Fibroblast of skin of left biceps (primary cell): ENCODE measurements at regions not wholly inside any gene's neighbourhood (a gene's known extent, or its start where the extent isn't known, plus 50 kb on each side); places are given as distances from the start of the nearest gene placed in this dataset.

ENCODE experiments used
- DNase-seq, 2 experiments: peaks; one replicate each; pipeline ENCODE4 v3.0.0-alpha.2; 2013; ENCODE audit warnings: low read depth in 2 of 2

DNA sequence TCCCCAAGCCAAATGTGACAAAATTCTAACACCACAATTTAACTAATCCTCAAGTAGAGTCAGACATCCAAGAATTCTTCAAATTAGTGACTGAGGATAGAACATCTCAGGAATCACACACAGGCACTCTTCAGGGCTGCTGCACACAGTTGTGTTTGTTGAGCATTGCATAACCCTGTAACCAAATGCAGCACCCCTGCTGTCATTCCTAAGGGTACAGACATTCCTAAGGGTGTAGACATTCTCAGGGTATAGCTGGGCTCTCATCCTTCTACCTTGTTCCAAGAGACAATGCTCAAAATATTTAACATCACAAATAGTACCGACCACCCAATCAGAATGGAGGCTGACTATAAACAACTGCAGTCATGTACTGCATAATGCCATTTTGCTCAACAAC lies 107.1 kb upstream of the UBE2E2 start:
- DNase-seq, result no peak

DNA sequence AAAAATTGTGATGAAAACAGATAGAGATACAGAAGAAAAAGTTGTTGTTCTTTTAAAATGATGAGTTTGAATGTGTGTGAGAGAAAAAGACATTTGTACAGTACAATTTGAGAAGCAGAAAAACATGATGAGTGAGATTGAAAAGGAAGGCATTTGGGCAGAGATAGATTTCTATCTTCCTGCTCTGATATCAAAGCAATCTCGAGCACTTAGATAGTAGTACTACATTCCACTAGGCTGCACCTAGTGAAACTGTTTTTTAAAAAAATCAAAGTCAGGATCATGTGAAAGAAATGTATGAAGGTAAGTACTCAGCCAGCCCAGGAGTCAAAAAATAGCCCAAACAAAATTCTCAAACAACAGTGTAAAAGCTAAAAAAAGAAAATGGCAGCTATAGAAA lies 104.1 kb upstream of the UBE2E2 start:
- DNase-seq, result no peak

DNA sequence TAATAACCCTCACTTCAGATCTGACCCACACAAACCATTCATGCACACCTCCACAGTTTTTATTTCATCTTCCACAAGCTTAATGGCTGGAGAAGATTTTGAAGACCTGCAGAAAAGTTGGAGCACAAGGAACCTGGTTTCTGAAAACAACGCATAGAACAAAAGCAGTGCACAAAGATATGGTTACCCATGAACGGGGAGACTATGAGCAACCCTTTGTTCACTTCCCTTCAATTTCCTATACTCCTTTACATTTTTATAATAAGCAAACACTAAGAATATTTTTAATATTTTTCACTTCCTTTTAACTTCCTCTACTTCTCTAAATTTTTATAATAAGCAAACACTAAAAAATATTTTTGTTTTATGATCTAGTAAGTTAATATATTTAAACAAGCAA lies 103.5 kb upstream of the UBE2E2 start:
- DNase-seq, result no peak

DNA sequence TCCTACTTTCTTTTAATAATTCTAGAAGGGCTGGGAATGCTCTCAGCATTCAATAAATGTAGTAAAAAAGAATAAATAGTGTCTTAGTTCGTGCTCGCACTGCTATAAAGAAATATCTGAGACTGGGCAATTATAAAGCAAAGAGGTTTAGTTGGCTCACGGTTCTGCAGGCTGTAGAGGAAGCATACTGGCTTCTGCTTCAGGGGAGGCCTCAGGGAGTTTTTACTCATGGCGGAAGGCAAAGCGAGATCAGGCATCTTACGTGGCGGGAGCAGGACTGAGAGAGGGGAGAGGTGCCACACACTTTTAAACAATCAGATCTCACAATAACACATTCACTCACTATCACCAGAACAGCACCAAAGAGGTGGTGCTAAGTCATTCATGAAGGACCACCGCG lies 103.0 kb upstream of the UBE2E2 start:
- no peak for DNase-seq

DNA sequence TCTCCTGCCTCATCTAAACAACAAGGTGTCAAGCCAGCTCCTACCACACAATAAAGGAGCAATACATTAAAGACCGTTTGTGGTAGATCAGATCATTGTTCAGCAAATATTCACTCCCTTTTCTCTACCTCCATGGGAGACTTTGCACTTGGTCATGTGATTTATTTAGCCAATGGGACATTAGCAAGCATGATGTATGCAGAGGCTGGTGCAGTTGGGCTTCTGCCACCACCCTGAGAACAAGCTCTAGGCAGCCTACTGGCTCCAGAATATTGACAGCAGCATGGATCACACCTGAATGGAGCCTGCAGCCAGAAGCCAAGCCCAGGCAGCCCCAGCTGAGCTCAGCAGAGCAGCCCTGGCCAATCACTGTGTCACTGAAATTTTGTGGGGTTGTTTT lies 99.4 kb upstream of the UBE2E2 start:
- no peak for DNase-seq

DNA sequence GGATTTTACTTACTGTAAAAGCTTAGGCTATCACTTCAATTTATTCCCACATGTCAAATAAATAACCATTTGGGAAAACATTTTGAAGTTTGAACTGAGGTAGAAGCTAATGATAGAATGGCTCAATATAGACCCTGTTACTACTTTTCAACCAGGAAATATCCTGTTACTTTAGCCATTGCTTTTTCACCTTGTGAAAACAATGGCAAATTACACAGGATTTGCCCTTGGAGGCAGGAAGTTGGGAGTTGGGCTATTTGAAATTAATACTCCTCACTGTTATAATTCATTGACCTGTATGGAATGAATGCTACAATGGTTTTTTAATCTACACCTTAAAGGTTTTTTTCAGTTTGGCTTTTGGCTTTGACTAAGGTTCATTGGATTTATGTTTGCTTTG lies 98.1 kb upstream of the UBE2E2 start:
- no peak for DNase-seq

DNA sequence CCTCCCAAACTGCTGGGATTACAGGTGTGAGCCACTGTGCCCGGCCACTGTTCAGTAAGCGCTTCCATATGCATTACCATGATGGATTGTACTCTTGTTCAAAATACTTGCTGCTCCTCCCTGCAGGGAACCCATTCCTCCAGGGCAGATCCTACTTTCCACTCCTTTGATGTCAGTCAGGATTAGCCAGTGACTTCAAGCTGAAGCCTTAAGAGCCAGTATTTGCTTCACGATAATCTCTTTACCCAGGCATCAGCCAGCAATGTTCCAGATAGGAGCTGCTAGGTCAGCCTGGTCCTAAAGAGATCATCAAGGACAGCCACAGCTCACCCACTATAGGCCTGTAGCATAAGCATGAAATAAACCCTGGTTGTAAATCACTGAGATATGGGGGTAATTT lies 96.5 kb upstream of the UBE2E2 start:
- no peak for DNase-seq

DNA sequence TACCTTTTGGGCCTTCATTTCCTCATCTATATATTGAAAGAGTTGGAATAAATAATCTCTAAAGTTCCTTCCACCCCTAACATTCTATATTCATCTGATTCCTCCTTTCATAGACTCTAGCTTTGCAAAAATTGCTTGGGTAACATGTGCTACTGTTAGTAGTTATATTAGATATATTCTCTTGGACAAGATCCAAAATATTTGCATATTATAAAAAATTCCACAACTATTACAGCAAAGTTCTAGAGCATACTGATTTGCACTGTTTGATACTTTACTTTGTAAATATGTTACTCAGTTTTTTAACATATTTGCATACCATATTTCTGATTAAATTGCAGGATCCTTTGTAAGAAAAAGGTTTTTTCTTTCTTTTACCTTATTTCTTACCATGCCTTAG lies 95.9 kb upstream of the UBE2E2 start:
- no peak for DNase-seq

DNA sequence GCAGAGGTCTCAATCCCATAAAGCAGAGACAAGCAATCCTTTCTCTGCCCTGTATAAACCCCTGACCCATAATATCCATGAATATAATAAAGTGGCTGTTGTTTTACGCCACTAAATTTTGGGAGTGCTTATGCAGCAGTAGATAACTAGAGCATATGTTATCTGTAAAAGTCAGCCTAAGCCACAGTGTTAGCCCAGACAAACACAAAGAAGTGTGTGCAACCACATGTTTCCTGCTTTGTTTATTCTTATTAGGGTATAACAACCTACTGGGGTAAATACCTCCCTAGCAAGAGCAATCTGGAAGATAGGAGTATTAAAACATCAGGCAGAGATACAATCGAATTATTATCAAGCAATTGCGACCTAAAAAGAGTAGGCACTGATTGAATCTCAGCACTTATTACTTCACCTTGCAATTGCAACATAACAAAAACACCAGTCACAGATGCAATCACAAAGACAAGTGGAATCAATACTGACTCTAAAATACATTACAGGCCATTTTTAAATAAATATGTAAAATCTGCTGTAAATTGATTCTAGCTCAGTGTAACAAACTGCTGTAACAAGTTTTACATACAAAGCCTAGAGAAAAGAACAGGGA lies 94.6 kb upstream of the UBE2E2 start:
- DNase-seq, result no peak

DNA sequence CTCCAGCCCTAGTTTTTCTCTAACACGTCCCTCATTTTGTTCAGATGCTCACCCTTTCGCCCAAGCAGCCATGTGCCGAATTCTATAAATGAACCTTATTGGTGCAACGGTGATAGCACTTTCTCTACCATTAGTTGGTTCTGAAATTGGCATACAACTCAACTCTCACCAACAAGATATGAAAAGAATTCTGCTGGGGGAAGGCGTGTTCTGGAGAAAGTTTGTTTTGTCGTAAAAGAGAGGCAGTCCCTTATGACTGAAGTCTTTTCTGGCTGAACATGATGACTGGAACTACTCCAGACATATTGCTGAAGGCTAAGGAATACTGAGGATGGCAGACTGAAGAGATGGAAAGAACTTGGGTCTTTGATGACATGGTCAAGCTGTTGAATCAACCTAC lies 91.8 kb upstream of the UBE2E2 start:
- DNase-seq, result no peak

DNA sequence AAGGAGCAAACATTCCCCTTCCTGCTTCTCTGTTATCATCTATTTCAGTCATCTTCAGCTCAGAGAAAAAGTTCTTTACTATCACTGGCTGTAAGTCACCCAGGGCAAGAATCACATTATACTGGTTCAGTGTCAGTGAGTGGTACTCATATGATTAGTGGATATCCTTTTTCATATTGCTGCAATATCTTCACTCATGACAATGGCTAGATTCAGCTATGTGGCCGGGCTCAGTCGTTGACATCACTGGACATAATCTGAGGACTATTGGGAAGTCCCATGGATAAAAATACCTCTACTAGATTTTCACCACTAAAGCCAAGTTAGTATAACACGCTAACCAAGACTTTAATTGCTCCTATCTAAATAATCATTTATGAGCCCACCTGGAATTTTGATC lies 91.3 kb upstream of the UBE2E2 start:
- DNase-seq, result no peak

DNA sequence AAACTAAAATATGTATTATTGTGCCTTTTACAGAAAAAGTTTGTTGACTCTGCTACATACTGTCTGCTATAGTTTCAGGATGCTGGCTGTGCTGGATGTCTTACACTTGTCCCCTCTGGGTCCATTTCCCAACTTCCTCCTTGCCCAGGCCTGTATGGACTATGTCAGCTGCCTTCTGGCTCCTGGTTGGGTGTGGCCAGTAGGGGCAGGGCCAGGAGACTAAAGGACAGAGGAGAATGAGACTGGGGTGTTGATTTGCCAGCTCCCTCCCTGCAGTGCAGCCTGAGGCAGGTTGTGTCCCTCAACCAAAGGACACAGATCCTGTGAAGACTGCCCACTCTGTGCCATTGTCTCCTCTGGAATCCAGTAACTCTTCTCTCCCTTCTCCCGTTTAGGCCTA lies 90.6 kb upstream of the UBE2E2 start:
- DNase-seq, result no peak

DNA sequence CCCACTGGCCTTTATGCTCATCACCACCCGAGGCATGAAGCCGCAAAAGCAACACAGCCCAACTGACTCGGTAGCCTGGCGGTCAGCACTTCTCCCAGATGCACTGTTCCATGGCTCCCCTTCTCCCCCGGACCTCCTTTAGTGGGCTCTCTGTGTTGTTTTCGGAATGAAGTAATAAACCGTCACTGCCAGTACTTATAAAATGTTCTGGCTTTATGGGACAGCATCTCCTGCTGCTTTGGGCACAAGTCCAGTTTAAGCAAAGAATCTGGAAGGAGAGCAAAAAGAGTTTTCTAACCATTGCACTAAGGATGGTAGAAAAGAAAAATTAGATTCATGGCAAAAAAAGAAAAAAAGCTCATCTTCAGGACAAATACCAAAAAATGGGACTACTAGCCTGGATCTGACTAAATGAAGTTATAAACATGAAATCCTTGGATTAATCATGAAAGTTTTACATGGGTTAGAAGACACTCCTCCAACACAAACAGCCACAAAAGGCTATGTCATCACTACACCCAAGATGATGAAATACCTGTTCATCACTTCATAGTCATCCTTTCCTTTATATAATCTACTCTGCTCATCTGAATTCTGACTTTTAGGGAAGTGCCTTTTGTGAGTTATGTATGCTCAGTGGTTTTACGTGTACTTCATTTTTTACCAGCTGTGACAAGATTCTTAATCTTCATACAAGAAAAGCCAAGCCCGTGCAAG lies 89.5 kb upstream of the UBE2E2 start:
- no peak for DNase-seq

DNA sequence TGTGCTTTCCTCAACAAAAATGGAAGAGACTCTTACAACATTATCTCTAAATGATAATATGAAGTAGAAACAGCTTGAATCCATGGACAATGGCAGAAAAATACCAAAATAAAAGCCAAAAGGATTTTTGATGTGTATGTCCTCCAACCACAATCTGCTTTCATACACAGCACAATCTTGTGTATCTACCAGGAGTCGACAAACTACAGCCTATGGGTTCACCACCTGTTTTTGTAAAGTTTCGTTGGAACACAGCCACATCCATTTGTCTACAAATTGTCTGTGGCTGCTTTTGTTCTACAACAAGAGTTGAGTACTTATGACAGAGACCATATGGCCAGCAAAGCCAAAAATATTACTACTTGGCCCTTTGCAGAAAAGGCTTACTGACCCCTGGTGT lies 88.7 kb upstream of the UBE2E2 start:
- no peak for DNase-seq

DNA sequence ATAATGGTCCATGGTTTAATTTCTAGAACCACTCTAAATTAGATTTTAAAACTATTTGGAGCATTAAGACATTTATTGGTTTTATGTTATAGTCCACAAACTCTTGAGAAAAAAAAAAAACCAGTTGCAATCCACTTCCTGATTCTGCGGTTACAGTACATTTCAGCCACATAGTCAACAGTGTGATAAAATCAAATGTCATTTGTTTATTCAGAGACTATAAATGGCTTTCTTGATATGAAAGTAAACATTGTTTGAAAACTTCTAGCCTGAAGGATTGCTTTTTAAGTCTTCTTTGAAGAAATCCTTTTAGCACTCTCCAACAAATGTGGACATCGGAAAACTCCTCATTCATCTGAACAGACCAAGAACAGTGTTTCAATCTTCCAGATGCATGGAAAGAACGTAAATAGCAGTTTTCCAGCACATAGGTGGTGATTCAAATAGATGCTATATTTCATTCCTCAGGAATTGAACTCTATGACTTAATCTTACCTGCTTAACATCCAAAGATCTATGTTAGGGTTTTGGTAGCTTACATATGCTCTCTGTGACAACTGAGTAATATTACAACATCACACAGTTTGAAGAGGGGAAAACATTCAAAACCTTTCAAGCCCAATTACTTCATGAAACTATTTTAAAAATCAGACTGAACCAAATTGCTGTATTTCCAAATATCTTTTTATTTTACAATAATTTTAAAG lies 87.8 kb upstream of the UBE2E2 start:
- DNase-seq, result no peak

DNA sequence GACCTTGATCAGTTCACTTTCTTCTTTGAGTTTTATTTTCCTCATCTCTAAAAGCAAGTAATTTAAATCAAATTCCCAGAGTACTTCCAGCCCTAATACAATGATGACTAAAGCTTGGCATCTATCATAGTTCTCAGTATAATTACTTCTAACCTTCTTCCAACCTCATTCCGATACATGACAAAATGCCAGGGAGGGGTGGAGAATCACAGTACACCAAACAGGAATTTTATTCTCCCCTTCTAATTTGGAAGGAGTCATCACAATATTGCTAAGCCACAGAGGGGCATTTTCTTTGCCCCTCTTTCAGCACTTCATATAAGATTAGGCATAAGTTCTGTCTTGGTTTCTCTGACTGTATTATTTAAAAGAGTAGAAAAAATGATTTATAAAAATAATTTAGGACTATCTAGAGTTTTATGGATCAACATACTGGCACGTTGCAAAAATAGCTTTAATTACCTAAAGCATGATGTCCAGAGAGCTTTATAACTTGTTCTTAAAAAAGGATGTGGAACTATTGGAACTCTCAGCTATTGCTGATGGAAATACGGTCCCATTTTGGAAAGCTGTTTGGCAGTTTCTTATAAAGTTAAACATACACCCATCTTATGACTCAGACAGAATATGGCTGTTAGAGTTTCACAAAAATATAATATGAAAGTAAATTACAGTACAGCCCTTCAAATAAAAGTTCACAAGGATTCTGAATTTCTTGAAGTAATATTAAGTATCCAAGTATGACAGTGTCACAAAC lies 86.9 kb upstream of the UBE2E2 start:
- DNase-seq, result no peak

DNA sequence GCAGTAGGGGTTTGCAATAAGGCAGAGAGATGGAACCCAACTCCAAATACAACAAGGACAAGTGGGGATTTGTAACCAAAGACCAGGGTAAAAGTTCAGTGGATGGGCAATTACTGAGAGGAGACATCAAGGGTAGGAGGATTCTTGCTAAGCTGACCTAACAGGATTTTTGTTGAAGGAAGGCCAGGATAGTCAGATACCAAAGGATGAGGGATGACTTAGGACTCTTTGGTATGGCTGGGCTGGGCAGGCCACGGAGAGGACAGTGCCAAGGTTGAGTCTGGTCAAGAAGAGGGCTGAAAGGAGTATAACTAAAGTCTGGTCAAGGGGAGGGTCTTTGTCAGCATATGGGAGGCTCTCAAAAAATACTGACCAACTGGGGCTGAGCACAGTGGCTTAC lies 85.3 kb upstream of the UBE2E2 start:
- DNase-seq, result no peak

DNA sequence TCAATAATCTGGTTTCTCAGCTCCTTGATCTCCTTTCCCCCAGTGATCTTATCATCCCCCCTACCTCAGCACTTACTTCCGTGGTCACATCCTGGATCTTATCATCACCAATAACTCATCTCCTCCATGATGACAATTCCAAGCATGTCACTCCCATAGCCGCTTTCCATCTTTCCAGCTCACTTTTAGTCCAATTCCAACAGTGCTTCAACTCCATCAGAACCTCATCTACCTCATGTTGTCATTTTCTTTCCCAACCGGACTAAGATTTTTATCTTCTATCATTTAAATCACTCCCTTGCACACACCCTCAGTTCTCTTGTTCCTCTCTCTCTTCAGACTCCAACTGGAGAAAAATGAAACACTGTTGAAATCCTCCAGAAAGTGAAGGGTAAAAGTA lies 75.9 kb upstream of the UBE2E2 start:
- DNase-seq, result no peak

DNA sequence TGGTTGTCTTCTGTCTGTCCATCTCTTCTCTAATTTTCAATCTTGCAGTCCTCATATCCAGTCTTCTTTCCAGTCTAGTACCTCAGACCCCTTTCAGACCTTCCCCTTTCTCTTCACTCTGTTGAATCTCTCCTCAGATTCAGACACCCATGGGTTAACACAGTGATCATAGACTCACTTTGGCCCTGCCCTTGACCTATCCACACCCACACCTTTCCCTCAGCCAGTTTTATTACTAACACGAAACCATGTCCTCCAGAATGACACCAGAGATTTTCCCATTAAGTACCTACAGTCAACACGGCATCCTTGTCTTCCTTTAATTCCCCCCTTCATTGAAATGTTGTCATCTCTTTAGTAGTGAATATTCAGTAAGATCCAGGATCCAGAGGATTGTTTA lies 74.5 kb upstream of the UBE2E2 start:
- DNase-seq, result no peak

DNA sequence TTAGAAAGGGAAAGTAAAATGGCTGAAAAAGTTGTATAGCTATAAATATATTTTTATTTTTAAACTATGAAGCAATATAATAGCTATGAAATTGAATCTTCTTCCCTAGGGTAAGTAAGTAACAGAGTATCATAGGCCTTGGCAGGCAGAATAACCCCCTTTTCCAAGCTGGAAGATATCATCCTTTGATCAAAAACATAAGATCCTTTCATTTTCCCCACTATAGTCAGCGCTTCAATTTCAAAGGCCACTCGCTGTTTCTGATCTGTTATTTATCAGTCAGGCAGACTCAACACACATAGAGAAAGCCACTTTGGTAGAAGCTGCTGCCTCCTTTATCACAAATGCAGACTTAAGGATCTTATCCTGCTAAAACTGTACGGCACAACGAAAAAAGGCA lies 74.0 kb upstream of the UBE2E2 start:
- DNase-seq, result no peak

DNA sequence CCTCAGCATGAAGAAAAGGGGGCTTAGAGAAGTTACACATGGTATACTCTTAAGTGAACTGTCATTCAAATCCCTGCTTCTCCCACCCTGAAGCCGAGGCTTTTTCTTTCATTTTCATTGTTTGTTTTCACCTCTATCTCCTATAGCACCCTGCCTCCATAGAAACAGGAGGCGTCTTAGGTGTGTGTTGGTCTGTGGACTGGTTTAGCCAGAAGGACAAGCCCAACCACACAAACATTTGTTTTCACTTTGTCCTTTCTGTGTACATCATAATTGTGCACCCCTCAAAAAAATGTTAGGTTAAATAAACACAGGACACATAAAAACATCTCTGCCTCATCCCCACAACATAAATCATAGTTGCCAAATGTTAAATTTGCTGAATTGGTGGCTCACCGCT lies 73.3 kb upstream of the UBE2E2 start:
- no peak for DNase-seq

DNA sequence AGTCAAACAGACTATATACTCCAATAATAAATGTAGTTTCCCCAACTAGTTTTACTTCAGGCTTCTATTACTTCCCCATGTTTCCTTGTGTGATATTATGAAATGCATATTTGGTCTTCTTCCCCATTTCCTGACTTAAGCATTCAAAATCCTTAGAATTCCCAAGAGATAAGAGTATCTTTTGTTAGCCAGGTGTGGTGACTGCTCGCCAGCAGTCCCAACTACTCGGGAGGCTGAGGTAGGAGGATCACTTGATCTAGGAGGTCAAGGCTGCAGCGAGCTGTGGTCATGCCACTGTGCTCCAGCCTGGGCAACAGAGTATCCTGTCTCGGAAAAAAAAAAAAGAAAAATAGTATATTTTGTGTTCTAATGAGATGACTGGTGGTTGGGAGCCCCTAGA lies 72.7 kb upstream of the UBE2E2 start:
- DNase-seq, result no peak
